ENCODE measurements at regions not wholly inside any gene's neighbourhood (a gene's known extent, or its start where the extent isn't known, plus 50 kb on each side); places are given as distances from the start of the nearest gene placed in this dataset.

- no peak overlapping the region for H3K4me3 ChIP-seq (ENCODE audit: control insufficient read depth, low read depth, low read length)
- no peak for DNase-seq (ENCODE audit: low read depth)
- no peak for TF ChIP-seq CTCF (conservative IDR thresholded peaks at IDR 0.05; ENCODE audit: control insufficient read depth, insufficient read depth, low read depth, low read length)
These were observed 87.9 kb upstream of the RPL38 start for GRCh38 chr17:74115586-74115985.

GRCh38 chr17:74116087-74116717, 87.3 kb upstream of the RPL38 start:
- TF ChIP-seq CTCF (conservative IDR thresholded peaks at IDR 0.05; ENCODE audit: control insufficient read depth, insufficient read depth, low read depth, low read length) = no peak
- no peak overlapping the region for H3K4me3 ChIP-seq (ENCODE audit: control insufficient read depth, low read depth, low read length)
- no peak for DNase-seq (ENCODE audit: low read depth)

GRCh38 chr17:74117087-74117698, 86.3 kb upstream of the RPL38 start:
- DNase-seq (ENCODE audit: low read depth) = no peak
- no peak overlapping the region for H3K4me3 ChIP-seq (ENCODE audit: control insufficient read depth, low read depth, low read length)
- TF ChIP-seq CTCF (conservative IDR thresholded peaks at IDR 0.05; ENCODE audit: control insufficient read depth, insufficient read depth, low read depth, low read length) = no peak

GRCh38 chr17:74117999-74118421, 85.5 kb upstream of the RPL38 start:
- no peak for TF ChIP-seq CTCF (conservative IDR thresholded peaks at IDR 0.05; ENCODE audit: control insufficient read depth, insufficient read depth, low read depth, low read length)
- no peak for DNase-seq (ENCODE audit: low read depth)

GRCh38 chr17:74118504-74118903, 85.0 kb upstream of the RPL38 start:
- H3K4me3 ChIP-seq (ENCODE audit: control insufficient read depth, low read depth, low read length) = no peak overlapping the region
- TF ChIP-seq CTCF (conservative IDR thresholded peaks at IDR 0.05; ENCODE audit: control insufficient read depth, insufficient read depth, low read depth, low read length) = no peak
- no peak for DNase-seq (ENCODE audit: low read depth)

More at GRCh38 chr17:74117999-74118421, 85.5 kb upstream of the RPL38 start:
- no peak overlapping the region for H3K4me3 ChIP-seq (ENCODE audit: control insufficient read depth, low read depth, low read length)

- H3K4me3 ChIP-seq (ENCODE audit: control insufficient read depth, low read depth, low read length) = no peak overlapping the region
- TF ChIP-seq CTCF (conservative IDR thresholded peaks at IDR 0.05; ENCODE audit: control insufficient read depth, insufficient read depth, low read depth, low read length) = no peak
- DNase-seq (ENCODE audit: low read depth) = no peak
These were observed 84.4 kb upstream of the RPL38 start for GRCh38 chr17:74119049-74119580.
